Activated effector memory CD4-positive, alpha-beta T cell treated with anti-CD3 and anti-CD28 coated beads, Interleukin-2, amount 50 U/mL, for 16 hours (primary cell): ENCODE measurements at regions not wholly inside any gene's neighbourhood (a gene's known extent, or its start where the extent isn't known, plus 50 kb on each side); places are given as distances from the start of the nearest gene placed in this dataset.

Experiments used
- DNase-seq: peaks from one replicate; pipeline ENCODE4 v3.0.0-alpha.2; 2020

- DNase-seq = peak; percentile 67
Observed at GRCh38 chr2:71277536-71278103, 50.7 kb upstream of the PAIP2B start.

- DNase-seq = no peak
Observed at GRCh38 chr2:71277147-71277475, 50.2 kb upstream of the PAIP2B start.

GRCh38 chr2:71276311-71277146 is 49.6 kb upstream of the PAIP2B start:
- peak; percentile 94 for DNase-seq
